Upper lobe of right lung (tissue), 1 donor: ENCODE measurements at regions not wholly inside any gene's neighbourhood (a gene's known extent, or its start where the extent isn't known, plus 50 kb on each side); places are given as distances from the start of the nearest gene placed in this dataset.

Source experiments
- ATAC-seq: fragments of 200-7000 bp; cut with Tn5 transposase; one replicate; pipeline ENCODE4 v1.9.1; 2020; ENCODE audit warnings: mild to moderate bottlenecking, moderate library complexity
- DNase-seq: peaks from one replicate; pipeline ENCODE4 v3.0.0-alpha.2; 2020
- H3K27ac ChIP-seq: fragments of 200-600 bp; one replicate; pipeline ENCODE4 v1.8.0; 2022
- H3K27me3 ChIP-seq: fragments of 200-600 bp; one replicate; pipeline ENCODE4 v1.8.0; 2022; ENCODE audit warnings: mild to moderate bottlenecking
- H3K36me3 ChIP-seq: fragments of 200-600 bp; one replicate; pipeline ENCODE4 v1.8.0; 2022
- H3K4me1 ChIP-seq: fragments of 200-600 bp; one replicate; pipeline ENCODE4 v1.8.0; 2022
- H3K4me3 ChIP-seq: fragments of 200-600 bp; one replicate; pipeline ENCODE4 v1.8.0; 2022; ENCODE audit warnings: mild to moderate bottlenecking
- H3K9me3 ChIP-seq: fragments of 200-600 bp; one replicate; pipeline ENCODE4 v1.8.0; 2022
- intact Hi-C: fragments of 100-400 bp; cut with DNase I; formaldehyde crosslinking; loops from one replicate; pipeline ENCODE4 v1.11.0; 2022
- TF ChIP-seq, protein P1 (sequence below): fragments of 200-600 bp; IDR thresholded peaks from one replicate; pipeline ENCODE4 v1.8.0; 2022; ENCODE audit warnings: antibody characterized with exemption
- donor health status: DM: no; HTN: yes; CAD: no; lungs with severe emphysema.

DNA sequence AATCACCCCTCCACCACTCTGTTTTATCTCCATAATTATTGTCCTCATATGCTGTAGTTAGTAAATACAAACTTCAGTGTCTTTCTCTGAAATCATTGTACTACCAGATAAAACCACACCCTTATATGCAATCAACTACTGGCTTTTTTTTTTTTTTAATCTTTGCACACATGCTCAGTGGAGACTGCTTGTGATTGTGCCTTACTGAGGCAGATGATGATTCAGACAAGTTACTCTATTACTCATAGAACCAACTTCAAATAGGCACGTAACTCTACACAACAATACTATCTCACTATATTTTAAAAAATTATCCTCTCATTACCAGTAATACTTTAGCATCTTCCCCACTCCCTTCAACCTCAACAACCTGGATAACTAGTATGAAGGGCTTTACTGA is 1278.4 kb upstream of the PIK3C3 start:
- no peak overlapping the region for H3K4me3 ChIP-seq
- TF ChIP-seq, protein P1, sequence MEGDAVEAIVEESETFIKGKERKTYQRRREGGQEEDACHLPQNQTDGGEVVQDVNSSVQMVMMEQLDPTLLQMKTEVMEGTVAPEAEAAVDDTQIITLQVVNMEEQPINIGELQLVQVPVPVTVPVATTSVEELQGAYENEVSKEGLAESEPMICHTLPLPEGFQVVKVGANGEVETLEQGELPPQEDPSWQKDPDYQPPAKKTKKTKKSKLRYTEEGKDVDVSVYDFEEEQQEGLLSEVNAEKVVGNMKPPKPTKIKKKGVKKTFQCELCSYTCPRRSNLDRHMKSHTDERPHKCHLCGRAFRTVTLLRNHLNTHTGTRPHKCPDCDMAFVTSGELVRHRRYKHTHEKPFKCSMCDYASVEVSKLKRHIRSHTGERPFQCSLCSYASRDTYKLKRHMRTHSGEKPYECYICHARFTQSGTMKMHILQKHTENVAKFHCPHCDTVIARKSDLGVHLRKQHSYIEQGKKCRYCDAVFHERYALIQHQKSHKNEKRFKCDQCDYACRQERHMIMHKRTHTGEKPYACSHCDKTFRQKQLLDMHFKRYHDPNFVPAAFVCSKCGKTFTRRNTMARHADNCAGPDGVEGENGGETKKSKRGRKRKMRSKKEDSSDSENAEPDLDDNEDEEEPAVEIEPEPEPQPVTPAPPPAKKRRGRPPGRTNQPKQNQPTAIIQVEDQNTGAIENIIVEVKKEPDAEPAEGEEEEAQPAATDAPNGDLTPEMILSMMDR: no peak

GRCh38 chr18:40673150-40673549 is 1281.9 kb upstream of the PIK3C3 start:
- Histone ChIP-seq H3K4me1 (no peaks in the 10 kb centered on the region), H3K36me3 (no peaks in the 10 kb centered on the region), H3K27me3 (no peaks in the 10 kb centered on the region), H3K9me3 (no peaks in the 10 kb centered on the region), H3K4me3 (no peak overlapping the region), H3K27ac (no peak overlapping the region)
- DNase-seq: no peak
- no peak for ATAC-seq
- intact Hi-C loops: loop anchor here (5.0 kb wide), 1 partner anchor 56 kb away; no protein-coding TSS in a partner anchor
- TF ChIP-seq, protein P1: no peak

More for the DNA sequence above, 1278.4 kb upstream of the PIK3C3 start:
- H3K27ac ChIP-seq: no peak overlapping the region
- H3K27me3 ChIP-seq: no peaks in the 10 kb centered on the region
- no peaks in the 10 kb centered on the region for H3K36me3 ChIP-seq
- no peaks in the 10 kb centered on the region for H3K4me1 ChIP-seq
- DNase-seq (no peak), ATAC-seq (no peak)
- intact Hi-C loops: no loop called here
- H3K9me3 ChIP-seq: no peaks in the 10 kb centered on the region

GRCh38 chr18:40672590-40672989 is 1282.4 kb upstream of the PIK3C3 start:
- no peaks in the 10 kb centered on the region for H3K4me1 ChIP-seq
- no peak overlapping the region for H3K4me3 ChIP-seq
- TF ChIP-seq, protein P1: no peak
- H3K27ac ChIP-seq: no peak overlapping the region
- H3K9me3 ChIP-seq: no peaks in the 10 kb centered on the region
- H3K27me3 ChIP-seq: no peaks in the 10 kb centered on the region
- ATAC-seq (no peak), DNase-seq (no peak)
- intact Hi-C loops: loop anchor here (5.0 kb wide), 1 partner anchor 55 kb away; no protein-coding TSS in a partner anchor
- H3K36me3 ChIP-seq: no peaks in the 10 kb centered on the region

DNA sequence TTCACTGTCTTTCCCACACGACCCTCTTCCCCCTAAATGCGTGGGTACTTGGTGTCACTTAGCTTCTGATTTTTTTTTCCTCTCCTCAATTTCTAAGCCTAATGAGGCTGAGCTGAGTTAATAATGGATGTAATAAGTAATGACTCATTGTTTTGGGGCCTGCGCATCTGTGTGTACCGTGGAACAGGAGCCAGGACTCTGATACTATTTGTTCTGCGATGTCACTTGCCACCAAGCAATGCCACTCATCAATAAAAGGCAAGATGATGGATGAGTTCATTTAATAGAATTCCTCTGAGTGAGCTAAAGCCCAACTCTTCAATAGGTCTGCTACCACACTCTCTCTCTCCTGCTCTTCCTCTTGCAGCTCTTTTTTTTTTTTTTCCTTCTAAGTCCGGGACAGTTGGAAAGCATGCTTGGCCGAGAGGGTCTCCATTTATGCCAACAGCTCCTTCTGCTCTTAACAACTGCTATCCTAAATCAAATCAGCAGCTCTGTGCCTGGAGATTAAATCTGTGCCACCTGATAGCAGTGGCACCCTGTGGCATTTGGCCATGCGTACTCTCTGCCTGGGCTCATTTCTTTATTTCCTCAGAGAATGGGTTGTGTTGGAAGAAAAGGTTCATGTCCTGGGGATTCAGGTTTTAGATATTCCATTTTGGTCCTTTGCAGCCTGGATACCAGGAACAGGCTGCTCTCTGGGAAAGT is 1284.2 kb upstream of the PIK3C3 start:
- TF ChIP-seq, protein P1: no peak
- no peak overlapping the region for H3K4me3 ChIP-seq
- H3K4me1 ChIP-seq: no peaks in the 10 kb centered on the region
- intact Hi-C loops: loop anchor here (5.0 kb wide), 1 partner anchor 54 kb away; no protein-coding TSS in a partner anchor
- ATAC-seq (no peak), DNase-seq (no peak)
- H3K36me3 ChIP-seq: no peaks in the 10 kb centered on the region
- H3K9me3 ChIP-seq: no peaks in the 10 kb centered on the region
- H3K27ac ChIP-seq: no peak overlapping the region
- H3K27me3 ChIP-seq: no peaks in the 10 kb centered on the region

GRCh38 chr18:40662898-40663437 is 1292.1 kb upstream of the PIK3C3 start:
- Histone ChIP-seq H3K9me3 (no peaks in the 10 kb centered on the region), H3K4me1 (no peaks in the 10 kb centered on the region), H3K27ac (no peak overlapping the region), H3K4me3 (no peak overlapping the region), H3K27me3 (no peaks in the 10 kb centered on the region), H3K36me3 (no peaks in the 10 kb centered on the region)
- ATAC-seq (no peak), DNase-seq (peak; percentile 32)
- intact Hi-C loops: no loop called here
- TF ChIP-seq, protein P1: no peak
